Urothelium cell line (cell line): ENCODE measurements at regions not wholly inside any gene's neighbourhood (a gene's known extent, or its start where the extent isn't known, plus 50 kb on each side); places are given as distances from the start of the nearest gene placed in this dataset.
"Not testable (repeated sequence)": the region's sequence is repeated elsewhere in the genome, so short reads cannot be mapped to it uniquely, and the experiment has no call there.

Source experiments
- DNase-seq: peaks from one replicate; pipeline ENCODE4 v3.0.0; 2011; ENCODE audit warnings: low spot score, mixed read lengths
- FAIRE-seq: peaks from 2 replicates; lab custom pipeline; 2011; peaks lifted over from hg19 to GRCh38; lab: Jason Lieb, UNC

DNA sequence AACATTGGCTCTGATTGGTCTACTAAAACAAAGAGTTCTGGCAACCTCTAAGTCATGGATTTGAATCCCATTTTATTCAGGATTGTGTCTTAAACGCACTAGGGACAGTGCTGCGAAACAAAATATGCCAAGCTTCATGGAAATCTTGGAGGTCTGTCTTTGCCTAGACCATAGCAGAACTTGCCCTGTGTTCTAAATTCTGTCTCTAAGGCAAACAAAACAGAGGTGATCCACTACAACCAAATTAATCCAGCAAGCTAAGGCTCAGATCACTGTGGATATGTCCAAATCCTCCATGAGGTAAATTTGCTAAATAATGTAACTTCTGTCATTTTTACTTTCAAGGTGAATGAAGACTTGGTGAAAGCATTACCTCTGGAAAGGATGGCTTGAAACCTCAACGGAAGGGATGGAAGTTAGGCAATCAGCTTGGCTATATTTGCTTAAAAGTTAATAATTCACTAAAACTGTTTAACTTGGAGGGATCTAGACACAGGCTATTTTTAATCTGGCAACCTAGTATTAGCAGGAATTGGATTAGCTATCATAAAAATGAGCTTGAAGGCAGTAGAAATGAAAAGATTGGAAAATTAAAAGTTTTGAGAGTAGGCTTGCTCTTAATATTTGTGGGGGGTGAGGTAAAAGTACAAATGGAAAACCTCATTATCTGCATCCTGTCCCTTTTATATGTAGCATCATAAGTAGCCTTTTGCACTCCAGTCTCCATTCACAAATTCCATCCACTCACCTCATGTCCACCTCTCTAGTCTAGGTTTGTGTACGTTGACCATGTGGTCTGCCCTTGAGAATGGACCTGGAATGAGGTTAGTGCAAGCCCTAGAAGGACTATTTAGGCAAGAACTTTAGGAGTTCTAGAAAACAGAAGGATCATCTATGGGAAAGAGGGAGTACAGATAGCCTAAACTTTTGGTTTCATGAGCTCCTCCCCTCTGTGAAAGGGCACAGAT lies 176.2 kb downstream of the SMC2 start:
- no peak for DNase-seq
- no peak for FAIRE-seq

- FAIRE-seq, result no peak
- no peak for DNase-seq
Measured at GRCh38 chr9:104276709-104277245, 182.7 kb downstream of the SMC2 start.

- FAIRE-seq, result no peak
- no peak for DNase-seq
Measured at GRCh38 chr9:104278929-104279496, 184.9 kb downstream of the SMC2 start.

- DNase-seq, result peak; percentile 33
- no peak for FAIRE-seq
Measured at GRCh38 chr9:104279535-104280177, 185.5 kb downstream of the SMC2 start.

DNA sequence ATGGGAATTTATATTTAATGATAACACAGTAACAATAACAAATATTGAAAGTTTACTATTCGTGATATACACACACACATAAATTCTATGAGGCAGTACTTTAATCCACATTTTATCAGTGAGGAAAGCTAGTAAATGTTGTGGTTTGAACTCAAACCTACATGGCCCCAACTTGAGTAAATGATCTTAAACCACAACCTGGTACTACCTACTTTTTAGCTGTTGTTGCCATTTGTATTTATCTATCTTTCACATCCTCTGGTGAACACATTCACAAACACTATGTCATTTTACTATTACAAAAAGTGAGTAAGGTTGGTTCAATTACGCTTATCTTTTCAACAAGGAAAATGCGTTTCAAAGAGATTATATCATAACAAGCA lies 186.1 kb downstream of the SMC2 start:
- FAIRE-seq (no peak), DNase-seq (peak; percentile 21)

- FAIRE-seq (no peak), DNase-seq (peak; percentile 14)
Measured at GRCh38 chr9:104280711-104281110, 186.6 kb downstream of the SMC2 start.

- FAIRE-seq (no peak), DNase-seq (no peak)
Measured at GRCh38 chr9:104286187-104286586, 192.1 kb downstream of the SMC2 start.

GRCh38 chr9:104286799-104287198 lies 192.7 kb downstream of the SMC2 start:
- DNase-seq, result peak; percentile 34
- no peak for FAIRE-seq

DNA sequence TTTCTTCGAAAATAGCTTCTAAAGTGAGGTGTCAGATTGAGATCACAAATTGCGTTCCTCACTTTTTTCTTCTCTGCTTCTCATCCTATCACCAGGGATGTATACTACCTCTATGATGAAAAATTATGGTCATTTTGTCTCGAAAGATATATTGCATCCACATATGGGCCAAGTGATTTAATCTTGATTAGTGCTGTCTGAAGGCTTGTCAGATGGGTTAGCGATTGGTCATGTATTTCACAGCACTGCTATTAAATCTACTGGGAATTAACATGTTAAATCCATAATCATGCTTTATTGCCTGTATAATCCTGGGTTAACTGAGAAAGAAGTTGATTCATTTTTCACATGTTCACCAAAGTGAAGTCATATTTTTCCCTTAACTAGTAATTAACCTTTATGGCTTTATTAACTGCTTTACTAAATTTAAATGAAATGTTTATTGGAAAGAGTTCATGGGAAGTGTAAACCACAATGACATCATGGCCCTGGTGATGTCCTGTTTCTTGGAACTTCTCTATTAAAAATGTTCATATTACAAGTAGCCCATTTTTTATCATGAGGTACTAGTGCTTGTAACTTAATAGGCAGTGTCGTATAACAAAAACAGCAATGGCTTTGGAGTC lies 193.3 kb downstream of the SMC2 start:
- DNase-seq (no peak), FAIRE-seq (no peak)

DNA sequence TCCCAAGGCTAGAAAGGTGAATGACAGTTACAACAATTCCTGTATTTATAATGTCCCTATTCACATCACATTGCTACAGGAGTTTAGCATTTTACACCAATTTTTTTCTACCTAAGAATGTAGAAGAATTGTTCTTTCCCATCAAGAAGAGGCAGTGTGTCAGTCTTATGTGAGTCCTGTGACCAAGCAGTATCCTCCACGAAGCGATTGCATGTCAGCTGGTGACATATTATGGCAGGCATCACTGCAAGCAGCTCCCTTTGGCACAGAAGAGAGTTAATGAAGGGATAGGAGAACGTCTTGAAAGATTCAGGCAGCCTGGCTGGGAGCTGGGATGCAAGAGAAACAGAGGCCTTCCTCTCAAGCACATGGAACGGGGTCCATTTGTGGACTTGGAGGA lies 199.8 kb downstream of the SMC2 start:
- FAIRE-seq (no peak), DNase-seq (no peak)

- no peak for FAIRE-seq
- no peak for DNase-seq
Measured at GRCh38 chr9:104300124-104300523, 203.9 kb upstream of the OR13F1 start.

- no peak for FAIRE-seq
- no peak for DNase-seq
Measured at GRCh38 chr9:104301755-104302154, 202.3 kb upstream of the OR13F1 start.

DNA sequence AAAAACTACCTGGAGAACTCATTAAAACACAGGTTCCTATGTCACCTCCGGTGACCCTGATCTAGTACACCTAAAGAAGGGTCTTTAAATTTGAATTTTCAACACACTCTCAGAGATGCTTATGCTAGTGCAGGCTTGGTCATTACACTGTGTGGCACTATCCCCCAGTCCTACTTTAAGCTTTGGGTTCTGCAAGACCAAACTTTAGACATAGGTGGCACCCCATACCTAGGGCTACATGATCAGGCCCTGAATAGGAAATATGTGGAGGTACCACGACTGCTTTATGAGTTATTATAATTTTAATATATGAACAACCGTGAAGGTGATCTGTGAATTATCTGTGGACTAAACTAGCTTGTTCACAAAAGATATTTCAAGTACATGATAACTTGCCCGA lies 201.3 kb upstream of the OR13F1 start:
- no peak for FAIRE-seq

DNA sequence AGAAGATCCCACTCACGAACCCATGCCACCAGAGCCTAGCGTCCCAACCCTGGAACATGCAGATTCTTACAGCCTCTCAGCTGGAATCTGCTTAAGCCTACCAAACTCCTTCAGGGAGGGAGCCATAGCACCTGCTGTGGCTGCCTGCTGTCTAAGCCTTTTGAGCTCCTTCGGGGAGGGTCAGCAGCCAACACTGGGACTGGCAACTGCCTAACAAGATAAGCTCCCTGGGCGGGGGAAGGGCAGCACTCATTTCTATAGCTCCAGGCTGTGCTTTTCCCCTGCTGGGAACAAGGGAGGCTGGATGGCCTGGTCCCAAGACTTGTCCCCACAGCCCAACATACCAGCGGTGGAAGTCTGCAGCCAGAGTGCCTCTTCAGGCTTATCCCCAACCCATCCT lies 199.1 kb upstream of the OR13F1 start:
- FAIRE-seq (no peak), DNase-seq (no peak)

More for the DNA sequence above, 201.3 kb upstream of the OR13F1 start:
- no peak for DNase-seq

- FAIRE-seq (no peak), DNase-seq (no peak)
Measured at GRCh38 chr9:104313396-104314110, 190.5 kb upstream of the OR13F1 start.

DNA sequence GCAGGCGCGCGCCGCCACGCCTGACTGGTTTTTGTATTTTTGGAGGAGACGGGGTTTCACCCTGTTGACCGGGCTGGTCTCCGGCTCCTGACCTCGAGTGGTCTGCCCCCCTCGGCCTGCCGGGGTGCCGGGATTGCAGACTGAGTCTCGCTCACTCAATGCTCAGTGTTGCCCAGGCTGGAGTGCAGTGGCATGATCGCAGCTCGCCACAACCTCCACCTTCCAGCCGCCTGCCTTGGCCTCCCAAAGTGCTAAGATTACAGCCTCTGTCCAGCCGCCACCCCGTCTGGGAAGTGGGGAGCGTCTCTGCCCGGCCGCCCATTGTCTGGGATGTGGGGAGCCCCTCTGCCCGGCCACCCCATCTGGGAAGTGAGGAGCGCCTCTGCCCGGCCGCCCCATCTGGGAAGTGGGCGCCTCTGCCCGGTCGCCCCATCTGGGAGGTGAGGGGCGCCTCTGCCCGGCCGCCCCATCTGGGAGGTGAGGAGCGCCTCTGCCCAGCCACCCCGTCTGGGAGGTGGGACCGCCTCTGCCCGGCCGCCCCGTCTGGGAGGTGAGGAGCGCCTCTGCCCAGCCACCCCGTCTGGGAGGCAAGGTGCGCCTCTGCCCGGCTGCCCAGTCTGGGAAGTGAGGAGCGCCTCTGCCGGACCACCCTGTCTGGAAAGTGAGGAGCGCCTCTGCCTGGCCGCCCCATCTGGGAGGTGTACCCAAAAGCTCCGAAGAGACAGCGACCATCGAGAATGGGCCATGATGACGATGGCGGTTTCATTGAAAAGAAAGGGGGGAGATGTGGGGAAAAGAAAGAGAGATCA lies 187.7 kb upstream of the OR13F1 start:
- not testable (repeated sequence) for DNase-seq, FAIRE-seq

- FAIRE-seq, result no peak
- DNase-seq, result no peak
Measured at GRCh38 chr9:104319198-104319597, 184.9 kb upstream of the OR13F1 start.

- FAIRE-seq (no peak), DNase-seq (no peak)
Measured at GRCh38 chr9:104319685-104320084, 184.4 kb upstream of the OR13F1 start.

- DNase-seq (no peak), FAIRE-seq (no peak)
Measured at GRCh38 chr9:104322596-104322995, 181.5 kb upstream of the OR13F1 start.
